Vagina (tissue), 2 donors: ENCODE measurements at regions not wholly inside any gene's neighbourhood (a gene's known extent, or its start where the extent isn't known, plus 50 kb on each side); places are given as distances from the start of the nearest gene placed in this dataset.

Source experiments
- DNase-seq, 2 donors: peaks; one replicate each; pipeline ENCODE4 v3.0.0-alpha.2; 2017; ENCODE audit errors: extremely low spot score in 2 of 2
- H3K27ac ChIP-seq: fragments of 200-600 bp; sonication (generic); one replicate; pipeline ENCODE4 v1.5.1; 2019
- H3K27me3 ChIP-seq: fragments of 200-600 bp; sonication (generic); one replicate; pipeline ENCODE4 v1.5.1; 2019
- H3K36me3 ChIP-seq, 2 donors: fragments of 200-600 bp; sonication (generic); one replicate each; pipeline ENCODE4 v1.5.1; 2017 to 2019
- H3K4me1 ChIP-seq: fragments of 200-600 bp; sonication (generic); one replicate; pipeline ENCODE4 v1.5.1; 2019
- H3K4me3 ChIP-seq, 2 donors: fragments of 200-600 bp; sonication (generic); 1 replicate in 1 of 2; 2 replicates in 1 of 2; pipeline ENCODE4 v1.5.1; 2016 to 2019
- H3K9me3 ChIP-seq: fragments of 200-600 bp; sonication (generic); one replicate; pipeline ENCODE4 v1.5.1; 2019
- CTCF ChIP-seq, 3 experiments: fragments of 450-650 bp in 2 of 3; fragments of 200-600 bp in 1 of 3; sonication (generic) in 1 of 3; IDR thresholded peaks; one replicate each; pipeline ENCODE4 v1.5.1; 2017 to 2019; ENCODE audit warnings: antibody characterized with exemption in 3 of 3, mild to moderate bottlenecking in 2 of 3, moderate library complexity in 2 of 3
- POLR2A ChIP-seq, 2 donors: fragments of 450-650 bp; IDR thresholded peaks; one replicate each; pipeline ENCODE4 v1.6.1; 2017; ENCODE audit warnings: antibody characterized with exemption in 2 of 2, mild to moderate bottlenecking in 2 of 2, moderate library complexity in 2 of 2
- POLR2AphosphoS5 ChIP-seq, 2 donors: sonication (generic); formaldehyde crosslinking; IDR thresholded peaks; one replicate each; pipeline ENCODE4 v1.9.0; 2017; ENCODE audit warnings: antibody characterized with exemption in 2 of 2, mild to moderate bottlenecking in 2 of 2, low read depth in 1 of 2; ENCODE audit not compliant: insufficient read depth in 1 of 2
- intact Hi-C: fragments of 100-400 bp; cut with DNase I; formaldehyde crosslinking; loops from one replicate; pipeline ENCODE4 v1.15.1; 2023

GRCh38 chr1:61004262-61005003 lies 77.9 kb upstream of the NFIA start:
- intact Hi-C loops: no loop called here
- Histone ChIP-seq H3K36me3 (no peaks in the 10 kb centered on the region), H3K27me3 (no peaks in the 10 kb centered on the region), H3K4me3 (no peak overlapping the region), H3K4me1 (peaks cover 20% of the 10 kb centered on the region), H3K9me3 (no peaks in the 10 kb centered on the region), H3K27ac (no peak overlapping the region)
- no peak for DNase-seq
- TF ChIP-seq POLR2A (IDR thresholded peaks at IDR 0.05) (no peak), POLR2AphosphoS5 (IDR thresholded peaks at IDR 0.05; ENCODE audit: insufficient read depth in 1 of 2, low read depth in 1 of 2) (no peak), CTCF (IDR thresholded peaks at IDR 0.05) (no peak)

GRCh38 chr1:61000327-61000726 lies 82.0 kb upstream of the NFIA start:
- H3K4me1 ChIP-seq: peaks cover 11% of the 10 kb centered on the region
- no peaks in the 10 kb centered on the region for H3K27me3 ChIP-seq
- H3K9me3 ChIP-seq: no peaks in the 10 kb centered on the region
- DNase-seq: no peak
- no peak overlapping the region for H3K27ac ChIP-seq
- intact Hi-C loops: no loop called here
- TF ChIP-seq CTCF (IDR thresholded peaks at IDR 0.05) (no peak), POLR2AphosphoS5 (IDR thresholded peaks at IDR 0.05; ENCODE audit: insufficient read depth in 1 of 2, low read depth in 1 of 2) (no peak), POLR2A (IDR thresholded peaks at IDR 0.05) (no peak)
- H3K36me3 ChIP-seq: no peaks in the 10 kb centered on the region
- H3K4me3 ChIP-seq: no peak overlapping the region

- TF ChIP-seq POLR2A (IDR thresholded peaks at IDR 0.05): no peak
- TF ChIP-seq CTCF (IDR thresholded peaks at IDR 0.05): no peak
- TF ChIP-seq POLR2AphosphoS5 (IDR thresholded peaks at IDR 0.05; ENCODE audit: insufficient read depth in 1 of 2, low read depth in 1 of 2): no peak
- no peaks in the 10 kb centered on the region for H3K27me3 ChIP-seq
- no peak overlapping the region for H3K4me3 ChIP-seq
- H3K9me3 ChIP-seq: no peaks in the 10 kb centered on the region
- H3K4me1 ChIP-seq: no peaks in the 10 kb centered on the region
- intact Hi-C loops: no loop called here
- no peak overlapping the region for H3K27ac ChIP-seq
- DNase-seq: no peak
- no peaks in the 10 kb centered on the region for H3K36me3 ChIP-seq
Measured at GRCh38 chr1:60998786-60999185, 83.6 kb upstream of the NFIA start.

- H3K4me3 ChIP-seq: no peak overlapping the region
- H3K27me3 ChIP-seq: no peaks in the 10 kb centered on the region
- DNase-seq: no peak
- H3K4me1 ChIP-seq: peaks cover 13% of the 10 kb centered on the region
- H3K9me3 ChIP-seq: no peaks in the 10 kb centered on the region
- TF ChIP-seq POLR2A (IDR thresholded peaks at IDR 0.05) (no peak), CTCF (IDR thresholded peaks at IDR 0.05) (no peak), POLR2AphosphoS5 (IDR thresholded peaks at IDR 0.05; ENCODE audit: insufficient read depth in 1 of 2, low read depth in 1 of 2) (no peak)
- H3K36me3 ChIP-seq: no peaks in the 10 kb centered on the region
- no peak overlapping the region for H3K27ac ChIP-seq
- intact Hi-C loops: no loop called here
Measured at GRCh38 chr1:60994828-60995492, 87.4 kb upstream of the NFIA start.

- Histone ChIP-seq H3K9me3 (no peaks in the 10 kb centered on the region), H3K27ac (no peak overlapping the region), H3K4me1 (peaks cover 19% of the 10 kb centered on the region), H3K27me3 (no peaks in the 10 kb centered on the region), H3K4me3 (no peak overlapping the region), H3K36me3 (no peaks in the 10 kb centered on the region)
- no peak for DNase-seq
- no peak for TF ChIP-seq POLR2A (IDR thresholded peaks at IDR 0.05)
- intact Hi-C loops: no loop called here
Measured at GRCh38 chr1:60994369-60994768, 88.0 kb upstream of the NFIA start.
